Right lobe of liver (tissue), 4 donors: ENCODE measurements at regions not wholly inside any gene's neighbourhood (a gene's known extent, or its start where the extent isn't known, plus 50 kb on each side); places are given as distances from the start of the nearest gene placed in this dataset.

Experiments
- POLR2A ChIP-seq: fragments of 450-650 bp; IDR thresholded peaks from one replicate; pipeline ENCODE4 v1.6.1; 2017; ENCODE audit warnings: antibody characterized with exemption, mild to moderate bottlenecking
- TF ChIP-seq, protein P1 (sequence below), 4 donors: fragments of 200-600 bp in 3 of 4; fragments of 450-650 bp in 1 of 4; IDR thresholded peaks; one replicate each; pipeline versions ENCODE4 v1.5.1 to v1.8.0; 2016 to 2022; ENCODE audit warnings: antibody characterized with exemption in 4 of 4, mild to moderate bottlenecking in 2 of 4
- donor health status: DM: no; HTN: no; CAD: no.
- donor health status: DM: no; HTN: no; CAD: no.
- donor health status: DM: no; HTN: yes; CAD: no.

- TF ChIP-seq, protein P1, sequence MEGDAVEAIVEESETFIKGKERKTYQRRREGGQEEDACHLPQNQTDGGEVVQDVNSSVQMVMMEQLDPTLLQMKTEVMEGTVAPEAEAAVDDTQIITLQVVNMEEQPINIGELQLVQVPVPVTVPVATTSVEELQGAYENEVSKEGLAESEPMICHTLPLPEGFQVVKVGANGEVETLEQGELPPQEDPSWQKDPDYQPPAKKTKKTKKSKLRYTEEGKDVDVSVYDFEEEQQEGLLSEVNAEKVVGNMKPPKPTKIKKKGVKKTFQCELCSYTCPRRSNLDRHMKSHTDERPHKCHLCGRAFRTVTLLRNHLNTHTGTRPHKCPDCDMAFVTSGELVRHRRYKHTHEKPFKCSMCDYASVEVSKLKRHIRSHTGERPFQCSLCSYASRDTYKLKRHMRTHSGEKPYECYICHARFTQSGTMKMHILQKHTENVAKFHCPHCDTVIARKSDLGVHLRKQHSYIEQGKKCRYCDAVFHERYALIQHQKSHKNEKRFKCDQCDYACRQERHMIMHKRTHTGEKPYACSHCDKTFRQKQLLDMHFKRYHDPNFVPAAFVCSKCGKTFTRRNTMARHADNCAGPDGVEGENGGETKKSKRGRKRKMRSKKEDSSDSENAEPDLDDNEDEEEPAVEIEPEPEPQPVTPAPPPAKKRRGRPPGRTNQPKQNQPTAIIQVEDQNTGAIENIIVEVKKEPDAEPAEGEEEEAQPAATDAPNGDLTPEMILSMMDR (IDR thresholded peaks at IDR 0.05) = no peak
- no peak for TF ChIP-seq POLR2A
These were observed 61.9 kb upstream of the VASH1 start for GRCh38 chr14:76699209-76699938.
